ENCODE measurements at regions not wholly inside any gene's neighbourhood (a gene's known extent, or its start where the extent isn't known, plus 50 kb on each side); places are given as distances from the start of the nearest gene placed in this dataset.

- TF ChIP-seq EZH2 (IDR thresholded peaks at IDR 0.05; ENCODE audit: low read depth) (no peak), CTCF (conservative IDR thresholded peaks at IDR 0.05) (no peak)
- Histone ChIP-seq H3K4me3 (no peak overlapping the region), H3K9me3 (ENCODE audit: insufficient read depth, low read depth) (0 out of 2 replicates have a peak, but pooled peaks cover 8% of the 10 kb centered on the region), H3K27ac (no peak overlapping the region), H3K79me2 (ENCODE audit: low read depth) (no peaks in the 10 kb centered on the region), H3K27me3 (ENCODE audit: insufficient read depth, low read depth) (no peaks in the 10 kb centered on the region), H4K20me1 (ENCODE audit: insufficient read depth) (no peaks in the 10 kb centered on the region), H3K4me1 (replicated peaks; ENCODE audit: insufficient read depth) (no peaks in the 10 kb centered on the region), H2AFZ (no peak overlapping the region), H3K36me3 (ENCODE audit: low read depth) (no peaks in the 10 kb centered on the region), H3F3A (ENCODE audit: insufficient read depth, low read depth) (no peaks in the 10 kb centered on the region), H3K4me2 (no peak overlapping the region), H3K9me2 (ENCODE audit: insufficient read depth) (no peaks in the 10 kb centered on the region; the same call in 1 of the 2 replicates)
- intact Hi-C loops (cut with micrococcal nuclease; ENCODE audit: unreplicated experiment) = no loop called here
- CTCF ChIA-PET = no interaction called here
- BruUV-seq (replicated peaks) = no TSS peak
- DNase-seq = no peak
- POLR2A ChIA-PET (ENCODE audit: unreplicated experiment) = no interaction called here
These were observed 542.4 kb upstream of the SOX9 start for GRCh38 chr17:71578446-71578845.

DNA sequence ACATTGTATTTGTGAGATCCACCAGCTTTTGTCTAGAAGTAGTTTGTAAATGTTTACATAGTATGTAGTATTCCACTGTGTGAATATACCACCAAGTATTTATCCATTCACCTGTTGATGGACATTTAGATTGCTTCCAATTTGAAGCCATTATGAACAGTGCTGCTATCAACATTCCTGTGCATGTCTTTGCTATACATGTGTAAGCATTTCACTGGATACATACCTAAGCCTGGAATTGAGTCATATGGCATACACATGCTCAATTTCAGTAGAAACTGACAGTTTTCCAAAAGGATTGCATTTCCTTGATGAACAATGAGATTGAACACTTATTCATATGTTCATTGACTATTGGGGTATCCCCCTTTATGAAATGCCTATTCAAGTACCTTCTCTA, 540.6 kb upstream of the SOX9 start:
- no peak for TF ChIP-seq CTCF (conservative IDR thresholded peaks at IDR 0.05)
- TF ChIP-seq EZH2 (IDR thresholded peaks at IDR 0.05; ENCODE audit: low read depth) = no peak
- CTCF ChIA-PET = no interaction called here

DNA sequence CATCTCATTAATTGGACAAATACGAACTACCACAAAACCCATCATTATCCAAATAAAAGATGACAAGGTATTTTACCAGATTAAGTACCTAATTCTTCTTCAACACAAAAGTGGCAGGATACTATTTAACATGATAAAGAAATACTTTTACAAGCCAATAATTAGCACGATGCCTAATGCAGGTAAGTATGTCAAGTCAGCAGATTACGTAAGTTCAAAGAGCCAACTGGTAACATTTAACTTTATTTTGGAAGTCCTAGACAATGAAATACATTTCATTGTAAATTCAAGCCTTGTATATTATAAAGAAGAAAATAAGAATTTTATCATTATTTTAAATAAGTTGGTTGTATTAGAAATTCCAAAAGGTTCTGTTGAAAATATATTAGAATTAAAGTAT, 535.3 kb upstream of the SOX9 start:
- TF ChIP-seq CTCF (conservative IDR thresholded peaks at IDR 0.05) = no peak
- TF ChIP-seq EZH2 (IDR thresholded peaks at IDR 0.05; ENCODE audit: low read depth) = no peak
- BruUV-seq (replicated peaks) = no TSS peak
- CTCF ChIA-PET = no interaction called here
- DNase-seq = no peak
- H3K4me1 ChIP-seq (replicated peaks; ENCODE audit: insufficient read depth) = no peaks in the 10 kb centered on the region
- H3K4me3 ChIP-seq = no peak overlapping the region
- POLR2A ChIA-PET (ENCODE audit: unreplicated experiment) = no interaction called here
- H3F3A ChIP-seq (ENCODE audit: insufficient read depth, low read depth) = no peaks in the 10 kb centered on the region
- intact Hi-C loops (cut with micrococcal nuclease; ENCODE audit: unreplicated experiment) = no loop called here
- no peaks in the 10 kb centered on the region for H3K36me3 ChIP-seq (ENCODE audit: low read depth)
- H4K20me1 ChIP-seq (ENCODE audit: insufficient read depth) = no peaks in the 10 kb centered on the region
- no peaks in the 10 kb centered on the region for H3K9me2 ChIP-seq (ENCODE audit: insufficient read depth)
- no peaks in the 10 kb centered on the region; the same call in 1 of the 2 replicates for H3K9me3 ChIP-seq (ENCODE audit: insufficient read depth, low read depth)
- H3K79me2 ChIP-seq (ENCODE audit: low read depth) = no peaks in the 10 kb centered on the region
- no peak overlapping the region for H3K4me2 ChIP-seq
- no peak overlapping the region for H2AFZ ChIP-seq
- no peak overlapping the region for H3K27ac ChIP-seq
- no peaks in the 10 kb centered on the region for H3K27me3 ChIP-seq (ENCODE audit: insufficient read depth, low read depth)

More for the DNA sequence above, 540.6 kb upstream of the SOX9 start:
- Histone ChIP-seq H3K4me3 (no peak overlapping the region), H3K9me3 (ENCODE audit: insufficient read depth, low read depth) (0 out of 2 replicates have a peak, but pooled peaks cover 8% of the 10 kb centered on the region), H3K36me3 (ENCODE audit: low read depth) (no peaks in the 10 kb centered on the region), H3K4me1 (replicated peaks; ENCODE audit: insufficient read depth) (no peaks in the 10 kb centered on the region), H3F3A (ENCODE audit: insufficient read depth, low read depth) (no peaks in the 10 kb centered on the region), H3K27ac (no peak overlapping the region), H3K27me3 (ENCODE audit: insufficient read depth, low read depth) (no peaks in the 10 kb centered on the region), H3K9me2 (ENCODE audit: insufficient read depth) (no peaks in the 10 kb centered on the region), H2AFZ (no peak overlapping the region), H3K4me2 (no peak overlapping the region), H4K20me1 (ENCODE audit: insufficient read depth) (no peaks in the 10 kb centered on the region), H3K79me2 (ENCODE audit: low read depth) (no peaks in the 10 kb centered on the region)
- BruUV-seq (replicated peaks) = no TSS peak
- intact Hi-C loops (cut with micrococcal nuclease; ENCODE audit: unreplicated experiment) = no loop called here
- POLR2A ChIA-PET (ENCODE audit: unreplicated experiment) = no interaction called here
- no peak for DNase-seq

Data from PC-9 (cell line).